GM23248 (cell line): ENCODE measurements at regions not wholly inside any gene's neighbourhood (a gene's known extent, or its start where the extent isn't known, plus 50 kb on each side); places are given as distances from the start of the nearest gene placed in this dataset.

Experiments used
- DNase-seq: peaks from one replicate; pipeline ENCODE4 v3.0.0-alpha.2; 2015
- H2AFZ ChIP-seq: fragments of 200-600 bp; sonication (generic); 2 replicates; pipeline ENCODE4 v1.6.1; 2016; ENCODE audit warnings: antibody characterized with exemption
- H3F3A ChIP-seq: fragments of 200-600 bp; sonication (generic); 2 replicates; pipeline ENCODE4 v1.6.1; 2016; ENCODE audit warnings: mild to moderate bottlenecking, antibody characterized with exemption, mixed run types; ENCODE audit not compliant: insufficient read depth
- H3K27ac ChIP-seq: fragments of 200-600 bp; sonication (generic); 2 replicates; pipeline ENCODE4 v1.5.1; 2016; ENCODE audit warnings: mild to moderate bottlenecking
- H3K27me3 ChIP-seq: fragments of 200-600 bp; sonication (generic); replicated peaks from 2 replicates; pipeline ENCODE4 v1.6.1; 2016; ENCODE audit warnings: mild to moderate bottlenecking; ENCODE audit not compliant: insufficient read depth
- H3K36me3 ChIP-seq: fragments of 200-600 bp; sonication (generic); 2 replicates; pipeline ENCODE4 v1.6.1; 2016; ENCODE audit warnings: low read depth, mild to moderate bottlenecking
- H3K4me1 ChIP-seq: fragments of 200-600 bp; sonication (generic); 2 replicates; pipeline ENCODE4 v1.6.1; 2016; ENCODE audit warnings: mild to moderate bottlenecking; ENCODE audit not compliant: insufficient read depth
- H3K4me2 ChIP-seq: fragments of 200-600 bp; sonication (generic); one replicate; pipeline ENCODE4 v1.6.1; 2016; ENCODE audit warnings: mild to moderate bottlenecking; ENCODE audit not compliant: unreplicated experiment
- H3K4me3 ChIP-seq: fragments of 200-600 bp; sonication (generic); 2 replicates; pipeline ENCODE4 v1.5.1; 2016; ENCODE audit warnings: mild to moderate bottlenecking
- H3K79me2 ChIP-seq: fragments of 200-600 bp; sonication (generic); 2 replicates; pipeline ENCODE4 v1.6.1; 2016; ENCODE audit warnings: mild to moderate bottlenecking; ENCODE audit not compliant: insufficient read depth
- H3K9ac ChIP-seq: fragments of 200-600 bp; sonication (generic); 2 replicates; pipeline ENCODE4 v1.6.1; 2016; ENCODE audit warnings: mild to moderate bottlenecking
- H3K9me2 ChIP-seq: fragments of 200-600 bp; sonication (generic); 2 replicates; pipeline ENCODE4 v1.6.1; 2016; ENCODE audit warnings: mixed run types, mild to moderate bottlenecking, moderate library complexity; ENCODE audit not compliant: insufficient read depth
- H3K9me3 ChIP-seq: fragments of 200-600 bp; sonication (generic); one replicate; pipeline ENCODE4 v1.6.1; 2017; ENCODE audit warnings: low read depth
- H4K20me1 ChIP-seq: fragments of 200-600 bp; sonication (generic); 2 replicates; pipeline ENCODE4 v1.6.0; 2016; ENCODE audit not compliant: insufficient read depth
- EZH2 ChIP-seq: fragments of 200-600 bp; sonication (generic); IDR thresholded peaks from 2 replicates; pipeline ENCODE4 v1.6.1; 2018; ENCODE audit warnings: antibody characterized with exemption, mild to moderate bottlenecking; ENCODE audit not compliant: insufficient read depth, poor library complexity, severe bottlenecking
- EZH2phosphoT487 ChIP-seq: fragments of 200-600 bp; sonication (generic); IDR thresholded peaks from 2 replicates; pipeline ENCODE4 v1.6.1; 2018; ENCODE audit warnings: antibody characterized with exemption, moderate library complexity, mild to moderate bottlenecking, low read depth; ENCODE audit not compliant: insufficient read depth
- WGBS, 2 experiments: methylation state at CpG; one replicate each; pipeline ENCODE4 v1.1.6; 2015 to 2017; ENCODE audit warnings: low lambda C conversion rate in 2 of 2, low coverage in 1 of 2; ENCODE audit errors: missing lambda C conversion rate in 2 of 2; 5-methylcytosine and 5-hydroxymethylcytosine counted together
- in situ Hi-C: fragments of 300-500 bp; cut with MboI; formaldehyde crosslinking; loops from 2 replicates; pipeline ENCODE4 v1.15.0; 2020

DNA sequence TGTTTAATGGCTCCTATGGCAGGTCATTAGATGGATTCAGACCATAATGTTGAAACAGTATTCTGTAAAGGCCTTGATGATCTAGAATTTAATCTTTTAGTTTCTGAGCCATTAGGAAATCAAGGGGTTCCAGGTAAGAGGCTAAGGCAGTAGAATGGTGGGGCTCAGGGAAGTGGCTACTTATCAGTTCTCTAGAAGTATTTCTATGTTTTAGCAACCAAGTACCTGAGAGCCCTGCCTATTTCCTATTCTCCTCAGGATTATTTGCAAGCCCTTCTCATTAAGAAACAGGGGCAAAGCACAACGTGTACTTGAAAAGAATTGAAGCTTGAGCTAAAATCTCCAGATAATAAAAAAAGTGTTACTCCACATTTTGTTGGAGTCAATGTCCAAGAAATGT, 646.5 kb downstream of the RNF144B start:
- Histone ChIP-seq H3K36me3 (no peaks in the 10 kb centered on the region), H3K9ac (no peak overlapping the region), H3K4me1 (no peaks in the 10 kb centered on the region), H3K4me3 (no peak overlapping the region), H3K9me2 (no peaks in the 10 kb centered on the region), H3K4me2 (no peak overlapping the region), H4K20me1 (no peaks in the 10 kb centered on the region), H2AFZ (no peak overlapping the region), H3K79me2 (no peaks in the 10 kb centered on the region), H3K27ac (no peak overlapping the region), H3F3A (no peaks in the 10 kb centered on the region), H3K9me3 (no peaks in the 10 kb centered on the region), H3K27me3 (no peaks in the 10 kb centered on the region)
- TF ChIP-seq EZH2, result no peak
- TF ChIP-seq EZH2phosphoT487, result no peak
- 7 to 10% methylated on average over 1 of the region's 1 CpG for WGBS, 2 experiments
- in situ Hi-C loops, result no loop called here
- no peak for DNase-seq

DNA sequence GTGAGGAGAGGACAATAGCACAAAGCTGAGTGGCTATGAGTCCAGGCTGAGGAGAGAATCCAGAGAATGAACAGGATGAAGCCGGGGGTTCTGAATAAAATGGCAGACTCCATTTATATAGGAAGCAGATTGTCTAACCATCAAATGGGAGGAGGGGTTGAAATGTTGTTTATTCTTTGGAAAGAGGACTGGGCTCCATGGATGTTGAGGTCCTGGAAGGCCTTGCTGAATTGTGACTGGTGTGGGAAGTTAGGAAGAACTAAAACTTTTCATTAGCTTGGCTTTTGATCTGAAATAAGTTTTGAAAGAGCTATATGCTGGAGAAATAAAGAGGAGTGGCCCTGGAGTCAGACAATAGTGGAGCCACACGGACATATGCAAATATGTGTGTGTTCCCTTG, 647.8 kb downstream of the RNF144B start:
- Histone ChIP-seq H3K4me2 (no peak overlapping the region), H3F3A (no peaks in the 10 kb centered on the region), H3K4me3 (no peak overlapping the region), H3K79me2 (no peaks in the 10 kb centered on the region), H3K36me3 (no peaks in the 10 kb centered on the region), H4K20me1 (no peaks in the 10 kb centered on the region), H3K4me1 (no peaks in the 10 kb centered on the region), H3K9ac (no peak overlapping the region), H3K27me3 (no peaks in the 10 kb centered on the region), H3K27ac (no peak overlapping the region), H3K9me2 (no peaks in the 10 kb centered on the region), H3K9me3 (no peaks in the 10 kb centered on the region), H2AFZ (no peak overlapping the region)
- in situ Hi-C loops, result no loop called here
- DNase-seq, result no peak
- no peak for TF ChIP-seq EZH2
- TF ChIP-seq EZH2phosphoT487, result no peak
- 41 to 57% methylated on average over 2 of the region's 2 CpGs for WGBS, 2 experiments

DNA sequence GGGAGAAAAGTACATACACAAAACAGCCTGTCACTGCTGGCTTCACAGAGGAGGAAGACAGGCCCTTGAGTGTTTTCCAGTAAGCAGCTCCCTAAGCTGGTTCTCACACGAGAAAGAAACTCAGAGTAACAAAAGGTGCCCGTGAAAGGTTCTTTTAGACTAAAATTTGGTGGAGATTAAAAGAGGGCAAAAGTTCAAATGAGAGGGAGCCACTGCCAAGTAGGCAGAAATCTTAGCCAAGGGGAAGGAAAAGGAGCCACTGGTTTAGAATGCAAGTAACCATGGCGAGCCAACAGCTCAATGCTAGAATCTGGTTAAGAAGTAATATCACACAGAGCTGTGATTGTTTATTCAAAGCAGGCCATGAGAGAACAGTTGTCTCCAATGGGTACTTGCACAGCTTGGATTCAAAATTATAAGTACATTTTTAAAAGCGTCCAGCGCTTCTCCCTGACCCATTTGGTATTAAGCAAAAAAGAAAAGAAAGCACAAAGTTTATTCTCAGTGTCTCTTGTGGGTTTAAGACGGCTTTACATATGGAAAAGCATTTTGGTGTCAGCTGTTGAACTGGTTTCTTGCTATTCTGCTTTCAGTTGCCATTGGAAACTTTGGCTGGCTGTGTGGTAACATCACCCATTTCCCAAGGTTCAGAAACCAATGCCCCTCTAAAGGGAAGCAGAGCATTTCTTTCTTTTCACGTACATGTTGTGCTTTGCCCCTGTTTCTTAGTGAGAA, 648.5 kb downstream of the RNF144B start:
- WGBS, 2 experiments, result 18 to 19% methylated on average over 7 of the region's 7 CpGs
- H3K4me3 ChIP-seq, result no peak overlapping the region
- no peaks in the 10 kb centered on the region for H3K9me2 ChIP-seq
- H3K4me2 ChIP-seq, result no peak overlapping the region
- H4K20me1 ChIP-seq, result no peaks in the 10 kb centered on the region
- H3K27me3 ChIP-seq, result no peaks in the 10 kb centered on the region
- H3K4me1 ChIP-seq, result no peaks in the 10 kb centered on the region
- H3K27ac ChIP-seq, result no peak overlapping the region
- no peak for TF ChIP-seq EZH2
- no peaks in the 10 kb centered on the region for H3F3A ChIP-seq
- H3K36me3 ChIP-seq, result no peaks in the 10 kb centered on the region
- H3K79me2 ChIP-seq, result no peaks in the 10 kb centered on the region
- H2AFZ ChIP-seq, result no peak overlapping the region
- no peak for DNase-seq
- no peak overlapping the region for H3K9ac ChIP-seq
- in situ Hi-C loops, result no loop called here
- no peaks in the 10 kb centered on the region for H3K9me3 ChIP-seq

DNA sequence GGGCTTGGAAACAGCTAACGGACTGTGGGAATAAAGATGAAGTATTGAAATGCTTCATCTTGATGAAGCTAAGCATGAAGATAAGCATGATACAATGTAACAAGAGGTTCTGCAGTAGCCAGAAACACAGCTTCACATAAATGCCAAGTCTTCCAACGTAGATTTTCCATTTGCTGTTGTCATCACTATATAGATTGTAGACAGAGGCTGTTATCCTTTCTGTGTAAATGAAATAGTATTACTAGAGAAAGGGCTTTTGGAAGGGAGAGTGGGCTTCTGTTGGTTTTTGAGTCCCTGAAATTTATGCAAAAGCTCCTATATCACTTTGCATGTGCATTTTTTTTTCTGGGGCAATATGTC, 649.0 kb downstream of the RNF144B start:
- TF ChIP-seq EZH2 (no peak), EZH2phosphoT487 (no peak)
- Histone ChIP-seq H3K27ac (no peak overlapping the region), H3K36me3 (no peaks in the 10 kb centered on the region), H3K4me2 (no peak overlapping the region), H3K4me3 (no peak overlapping the region), H2AFZ (no peak overlapping the region), H3K9me2 (no peaks in the 10 kb centered on the region), H4K20me1 (no peaks in the 10 kb centered on the region), H3F3A (no peaks in the 10 kb centered on the region), H3K27me3 (no peaks in the 10 kb centered on the region), H3K9me3 (no peaks in the 10 kb centered on the region), H3K79me2 (no peaks in the 10 kb centered on the region), H3K9ac (no peak overlapping the region), H3K4me1 (no peaks in the 10 kb centered on the region)
- in situ Hi-C loops, result no loop called here
- WGBS, 2 experiments, result 47 to 62% methylated on average over 2 of the region's 2 CpGs
- DNase-seq, result no peak

DNA sequence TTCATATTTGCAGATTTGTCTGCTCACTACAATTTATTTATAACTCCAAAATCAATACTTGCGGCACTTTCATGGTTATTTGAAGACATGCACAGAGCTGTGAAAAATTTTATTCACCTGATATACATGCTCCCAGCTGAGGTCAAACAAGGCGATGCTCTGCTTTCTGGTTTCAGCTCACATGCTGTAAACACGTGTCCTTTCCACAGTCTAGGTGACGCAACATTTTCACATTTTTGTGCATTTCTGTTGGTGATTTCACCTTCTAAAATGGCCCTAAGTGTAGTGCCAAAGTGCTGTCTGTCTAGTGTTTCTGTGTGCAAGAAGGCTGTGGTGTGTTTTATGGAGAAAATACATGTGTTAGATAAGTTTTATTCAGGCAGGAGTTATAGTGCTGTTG, 650.5 kb downstream of the RNF144B start:
- Histone ChIP-seq H3K4me1 (no peaks in the 10 kb centered on the region), H3K27ac (no peak overlapping the region), H3K9ac (no peak overlapping the region), H2AFZ (no peak overlapping the region), H3K9me3 (no peaks in the 10 kb centered on the region), H3K79me2 (no peaks in the 10 kb centered on the region), H3K4me2 (no peak overlapping the region), H3K36me3 (no peaks in the 10 kb centered on the region), H3K4me3 (no peak overlapping the region), H3F3A (no peaks in the 10 kb centered on the region), H4K20me1 (no peaks in the 10 kb centered on the region), H3K27me3 (no peaks in the 10 kb centered on the region), H3K9me2 (no peaks in the 10 kb centered on the region)
- 76 to 86% methylated on average over 4 of the region's 4 CpGs for WGBS, 2 experiments
- TF ChIP-seq EZH2 (no peak), EZH2phosphoT487 (no peak)
- DNase-seq, result no peak
- in situ Hi-C loops, result no loop called here
